C4-2B (cell line): ENCODE measurements at regions not wholly inside any gene's neighbourhood (a gene's known extent, or its start where the extent isn't known, plus 50 kb on each side); places are given as distances from the start of the nearest gene placed in this dataset.

Experiments
- H3K27ac ChIP-seq: fragments of 450-650 bp; 2 replicates; pipeline ENCODE4 v1.5.1; 2017
- CTCF ChIP-seq: fragments of 450-650 bp; conservative IDR thresholded peaks from 2 replicates; pipeline ENCODE4 v1.5.1; 2017; ENCODE audit warnings: mild to moderate bottlenecking
- ZFX ChIP-seq: fragments of 450-650 bp; IDR thresholded peaks from 2 replicates; pipeline ENCODE4 v1.6.1; 2017

- no peak overlapping the region for H3K27ac ChIP-seq
- no peak for TF ChIP-seq ZFX
- TF ChIP-seq CTCF = no peak
These were observed 363.1 kb downstream of the RPS24 start for GRCh38 chr10:78396754-78397153.

- H3K27ac ChIP-seq = no peak overlapping the region
- no peak for TF ChIP-seq CTCF
- TF ChIP-seq ZFX = no peak
These were observed 364.1 kb downstream of the RPS24 start for GRCh38 chr10:78397786-78398185.

GRCh38 chr10:78398382-78398781, 364.7 kb downstream of the RPS24 start:
- TF ChIP-seq ZFX (no peak), CTCF (no peak)
- no peak overlapping the region for H3K27ac ChIP-seq

GRCh38 chr10:78401624-78402367, 368.1 kb downstream of the RPS24 start:
- no peak overlapping the region for H3K27ac ChIP-seq
- TF ChIP-seq ZFX = no peak

- H3K27ac ChIP-seq = no peak overlapping the region
- TF ChIP-seq ZFX (no peak), CTCF (no peak)
These were observed 368.9 kb downstream of the RPS24 start for GRCh38 chr10:78402591-78402990.

- H3K27ac ChIP-seq = no peak overlapping the region
These were observed 370.1 kb downstream of the RPS24 start for GRCh38 chr10:78403781-78404180.

GRCh38 chr10:78404296-78404695, 370.6 kb downstream of the RPS24 start:
- TF ChIP-seq ZFX (no peak), CTCF (no peak)
- H3K27ac ChIP-seq = no peak overlapping the region

More at GRCh38 chr10:78403781-78404180, 370.1 kb downstream of the RPS24 start:
- TF ChIP-seq CTCF = no peak
- no peak for TF ChIP-seq ZFX

GRCh38 chr10:78405231-78405630, 371.6 kb downstream of the RPS24 start:
- no peak for TF ChIP-seq CTCF
- H3K27ac ChIP-seq = no peak overlapping the region
